Lower leg skin (tissue), 4 donors: ENCODE measurements at regions not wholly inside any gene's neighbourhood (a gene's known extent, or its start where the extent isn't known, plus 50 kb on each side); places are given as distances from the start of the nearest gene placed in this dataset.
"Not testable (repeated sequence)": the region's sequence is repeated elsewhere in the genome, so short reads cannot be mapped to it uniquely, and the experiment has no call there.

Experiments used
- DNase-seq, 2 donors: peaks; one replicate each; pipeline ENCODE4 v3.0.0-alpha.2; 2019; ENCODE audit warnings: low spot score in 2 of 2
- H3K4me3 ChIP-seq: fragments of 200-600 bp; sonication (generic); 2 replicates; pipeline ENCODE4 v1.5.1; 2017; ENCODE audit warnings: mild to moderate bottlenecking, low read depth; ENCODE audit not compliant: poor library complexity, severe bottlenecking
- CTCF ChIP-seq, 3 donors: fragments of 450-650 bp; IDR thresholded peaks; one replicate each; pipeline ENCODE4 v1.5.1; 2016; ENCODE audit warnings: antibody characterized with exemption in 3 of 3, mild to moderate bottlenecking in 3 of 3, moderate library complexity in 2 of 3
- POLR2A ChIP-seq, 2 donors: fragments of 450-650 bp; IDR thresholded peaks; one replicate each; pipeline ENCODE4 v1.6.1; 2016 to 2017; ENCODE audit warnings: antibody characterized with exemption in 2 of 2, mild to moderate bottlenecking in 1 of 2, moderate library complexity in 1 of 2
- WGBS, 2 donors: methylation state at CpG; one replicate each; pipeline ENCODE4 v1.1.5; 2018; 5-methylcytosine and 5-hydroxymethylcytosine counted together
- intact Hi-C: fragments of 100-400 bp; cut with DNase I; formaldehyde crosslinking; loops from one replicate; pipeline ENCODE4 v1.15.0; 2023; ENCODE audit warnings: low total_unique reads

GRCh38 chr7:91496251-91496820, 232.1 kb downstream of the FZD1 start:
- intact Hi-C loops = no loop called here
- no peak overlapping the region for H3K4me3 ChIP-seq
- 54 to 58% methylated on average over 1 of the region's 1 CpG for WGBS, 2 donors
- TF ChIP-seq POLR2A (IDR thresholded peaks at IDR 0.05) = no peak
- TF ChIP-seq CTCF (IDR thresholded peaks at IDR 0.05) = no peak
- no peak for DNase-seq

DNA sequence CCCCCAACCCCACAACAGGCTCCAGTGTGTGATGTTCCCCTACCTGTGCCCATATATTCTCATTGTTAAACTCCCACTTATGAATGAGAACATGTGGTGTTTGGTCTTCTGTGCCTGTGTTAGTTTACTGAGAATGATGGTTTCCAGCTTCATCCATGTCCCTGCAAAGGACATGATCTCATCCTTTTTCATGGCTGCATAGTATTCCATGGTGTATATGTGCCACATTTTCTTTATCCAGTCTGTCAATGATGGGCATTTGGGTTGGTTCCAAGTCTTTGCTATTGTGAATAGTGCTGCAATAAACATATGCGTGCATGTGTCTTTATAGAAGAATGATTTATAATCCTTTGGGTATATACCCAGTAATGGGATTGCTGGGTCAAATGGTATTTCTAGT, 233.0 kb downstream of the FZD1 start:
- WGBS, 2 donors = 100% methylated on average over 1 of the region's 1 CpG
- intact Hi-C loops, DNase-seq, H3K4me3 ChIP-seq: not testable (repeated sequence)

DNA sequence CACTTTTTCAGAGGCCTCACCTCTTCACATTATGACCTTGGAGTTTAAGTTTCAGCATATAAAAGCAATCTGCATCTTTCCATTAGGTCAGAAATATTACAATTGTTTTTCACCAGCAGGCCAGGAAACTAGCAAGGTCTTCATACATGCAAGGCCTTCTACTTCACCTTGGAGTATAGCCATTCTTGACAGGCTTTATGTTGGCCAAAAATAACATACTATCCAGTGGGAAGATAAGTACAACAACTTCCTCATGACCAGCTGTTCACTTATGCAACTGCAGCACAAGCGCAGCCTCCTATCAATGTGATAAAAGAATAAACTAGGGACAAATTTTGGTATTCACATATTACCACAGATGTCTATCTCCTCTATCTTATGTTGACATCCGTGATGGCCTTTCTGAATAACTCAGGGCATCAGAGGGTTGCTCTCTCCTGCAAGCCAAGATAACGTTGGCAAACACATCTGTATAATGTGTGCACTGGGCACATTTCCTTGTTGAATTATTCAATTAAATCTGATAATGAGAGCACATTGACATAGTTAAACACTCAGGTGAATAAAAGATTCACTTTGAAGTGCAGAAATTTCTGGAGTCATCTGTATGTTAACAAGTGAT, 239.8 kb downstream of the FZD1 start:
- no peak overlapping the region for H3K4me3 ChIP-seq
- DNase-seq = no peak
- TF ChIP-seq POLR2A (IDR thresholded peaks at IDR 0.05) (no peak), CTCF (IDR thresholded peaks at IDR 0.05) (no peak)
- WGBS, 2 donors = 60 to 69% methylated on average over 3 of the region's 3 CpGs
- intact Hi-C loops = no loop called here

- H3K4me3 ChIP-seq = no peak overlapping the region
- TF ChIP-seq CTCF (IDR thresholded peaks at IDR 0.05) = no peak
- TF ChIP-seq POLR2A (IDR thresholded peaks at IDR 0.05) = no peak
- WGBS, 2 donors = 79 to 82% methylated on average over 2 of the region's 2 CpGs
Measured at GRCh38 chr7:91504919-91505318, 240.7 kb downstream of the FZD1 start.

DNA sequence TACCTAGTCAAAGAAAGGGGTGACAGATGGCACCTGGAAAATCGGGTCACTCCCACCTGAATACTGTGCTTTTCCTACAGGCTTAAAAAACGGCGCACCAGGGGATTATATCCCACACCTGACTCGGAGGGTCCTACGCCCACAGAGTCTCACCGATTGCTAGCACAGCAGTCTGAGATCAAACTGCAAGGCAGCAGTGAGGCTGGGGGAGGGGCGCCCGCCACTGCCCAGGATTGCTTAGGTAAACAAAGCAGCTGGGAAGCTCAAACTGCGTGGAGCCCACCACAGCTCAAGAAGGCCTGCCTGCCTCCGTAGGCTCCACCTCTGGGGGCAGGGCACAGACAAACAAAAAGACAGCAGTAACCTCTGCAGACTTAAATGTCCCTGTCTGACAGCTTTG, 242.7 kb downstream of the FZD1 start:
- DNase-seq, intact Hi-C loops, H3K4me3 ChIP-seq: not testable (repeated sequence)
- WGBS, 2 donors = 85 to 86% methylated on average over 10 of the region's 10 CpGs

More at GRCh38 chr7:91504919-91505318, 240.7 kb downstream of the FZD1 start:
- no peak for DNase-seq
- intact Hi-C loops = no loop called here

DNA sequence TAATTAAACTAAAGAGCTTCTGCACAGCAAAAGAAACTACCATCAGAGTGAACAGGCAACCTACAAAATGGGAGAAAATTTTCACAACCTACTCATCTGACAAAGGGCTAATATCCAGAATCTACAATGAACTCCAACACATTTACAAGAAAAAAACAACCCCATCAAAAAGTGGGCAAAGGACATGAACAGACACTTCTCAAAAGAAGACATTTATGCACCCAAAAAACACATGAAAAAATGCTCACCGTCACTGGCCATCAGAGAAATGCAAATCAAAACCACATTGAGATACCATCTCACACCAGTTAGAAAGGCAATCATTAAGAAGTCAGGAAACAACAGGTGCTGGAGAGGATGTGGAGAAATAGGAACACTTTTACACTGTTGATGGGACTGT, 247.6 kb downstream of the FZD1 start:
- H3K4me3 ChIP-seq, DNase-seq, intact Hi-C loops: not testable (repeated sequence)
- WGBS, 2 donors = 76 to 81% methylated on average over 1 of the region's 1 CpG

- 74 to 80% methylated on average over 3 of the region's 3 CpGs for WGBS, 2 donors
- no peak for TF ChIP-seq CTCF (IDR thresholded peaks at IDR 0.05)
- H3K4me3 ChIP-seq = no peak overlapping the region
- intact Hi-C loops = no loop called here
- DNase-seq = no peak
Measured at GRCh38 chr7:91512958-91513357, 248.7 kb downstream of the FZD1 start.
